OCI-LY3 (cell line): ENCODE measurements at regions not wholly inside any gene's neighbourhood (a gene's known extent, or its start where the extent isn't known, plus 50 kb on each side); places are given as distances from the start of the nearest gene placed in this dataset.

Source experiments
- H2AFZ ChIP-seq: fragments of 200-600, 300-600 bp; shearing (Covaris generic); 2 replicates; pipeline ENCODE4 v1.6.0; 2014; ENCODE audit warnings: antibody characterized with exemption, low read depth, low read length
- H3K27ac ChIP-seq: fragments of 200-600, 300-600 bp; sonication (generic); 2 replicates; pipeline ENCODE4 v1.5.1; 2014; ENCODE audit warnings: mild to moderate bottlenecking, low read length, moderate library complexity, mixed read lengths
- H3K27me3 ChIP-seq: fragments of 200-600, 300-600 bp; sonication (generic); 2 replicates; pipeline ENCODE4 v1.6.1; 2014; ENCODE audit warnings: low read depth, low read length, mixed read lengths
- H3K36me3 ChIP-seq: fragments of 200-600, 300-600 bp; sonication (generic); replicated peaks from 2 replicates; pipeline ENCODE3; 2014; ENCODE audit warnings: low read depth, low read length, mixed read lengths
- H3K4me1 ChIP-seq: fragments of 300-600, 200-600 bp; sonication (generic); 2 replicates; pipeline ENCODE4 v1.6.1; 2014; ENCODE audit warnings: low read length, mixed read lengths
- H3K4me2 ChIP-seq: fragments of 200-600, 300-600 bp; sonication (generic); 2 replicates; pipeline ENCODE4 v1.6.1; 2014; ENCODE audit warnings: low read length, mixed read lengths
- H3K4me3 ChIP-seq: fragments of 300-600, 200-600 bp; sonication (generic); 2 replicates; pipeline ENCODE4 v1.5.1; 2014; ENCODE audit warnings: antibody characterized with exemption, mild to moderate bottlenecking, low read length, moderate library complexity
- H3K79me2 ChIP-seq: fragments of 300-600, 200-600 bp; shearing (Covaris generic); 2 replicates; pipeline ENCODE4 v1.6.1; 2014; ENCODE audit warnings: mild to moderate bottlenecking, low read length, mixed read lengths
- H3K9ac ChIP-seq: fragments of 300-600, 200-600 bp; shearing (Covaris generic); 2 replicates; pipeline ENCODE4 v1.6.0; 2014; ENCODE audit warnings: mild to moderate bottlenecking, low read length, moderate library complexity
- H3K9me3 ChIP-seq: fragments of 200-600, 300-600 bp; shearing (Covaris generic); 2 replicates; pipeline ENCODE4 v1.6.1; 2014; ENCODE audit warnings: low read length, mixed read lengths; ENCODE audit not compliant: insufficient read depth
- H4K20me1 ChIP-seq: fragments of 200-600, 300-600 bp; sonication (generic); 2 replicates; pipeline ENCODE4 v1.6.1; 2016; ENCODE audit warnings: low read length, mixed read lengths; ENCODE audit not compliant: insufficient read depth
- CTCF ChIP-seq: fragments of 200-600, 300-600 bp; sonication (generic); IDR thresholded peaks from 2 replicates; pipeline ENCODE4 v1.5.1; 2014; ENCODE audit warnings: antibody characterized with exemption, low read length, low read depth
- EZH2phosphoT487 ChIP-seq: fragments of 200-600 bp; shearing (Covaris generic); IDR thresholded peaks from 2 replicates; pipeline ENCODE4 v1.6.1; 2018; ENCODE audit warnings: antibody characterized with exemption, mixed run types, low read depth

GRCh38 chr5:167557359-167557758, 734.1 kb upstream of the WWC1 start:
- no peak for TF ChIP-seq CTCF
- no peak overlapping the region for H3K4me2 ChIP-seq

GRCh38 chr5:167561796-167562195, 729.6 kb upstream of the WWC1 start:
- Histone ChIP-seq H3K36me3 (no peaks in the 10 kb centered on the region), H3K27me3 (0 out of 2 replicates have a peak, but pooled peaks cover 3% of the 10 kb centered on the region), H2AFZ (no peak overlapping the region), H3K4me3 (no peak overlapping the region), H3K4me2 (no peak overlapping the region), H3K27ac (no peak overlapping the region), H3K9me3 (no peaks in the 10 kb centered on the region), H4K20me1 (no peaks in the 10 kb centered on the region), H3K4me1 (no peaks in the 10 kb centered on the region), H3K79me2 (no peaks in the 10 kb centered on the region), H3K9ac (no peak overlapping the region)
- no peak for TF ChIP-seq CTCF
- no peak for TF ChIP-seq EZH2phosphoT487

More at GRCh38 chr5:167557359-167557758, 734.1 kb upstream of the WWC1 start:
- Histone ChIP-seq H3K27ac (no peak overlapping the region), H4K20me1 (no peaks in the 10 kb centered on the region), H3K9ac (no peak overlapping the region), H3K4me3 (no peak overlapping the region), H3K36me3 (no peaks in the 10 kb centered on the region), H3K9me3 (no peaks in the 10 kb centered on the region), H3K4me1 (no peaks in the 10 kb centered on the region), H2AFZ (no peak overlapping the region), H3K27me3 (no peaks in the 10 kb centered on the region), H3K79me2 (no peaks in the 10 kb centered on the region)

GRCh38 chr5:167564275-167564674, 727.2 kb upstream of the WWC1 start:
- Histone ChIP-seq H2AFZ (no peak overlapping the region), H3K79me2 (no peaks in the 10 kb centered on the region), H3K4me1 (no peaks in the 10 kb centered on the region), H3K9me3 (no peaks in the 10 kb centered on the region), H3K4me3 (no peak overlapping the region), H3K36me3 (no peaks in the 10 kb centered on the region), H3K27me3 (0 out of 2 replicates have a peak, but pooled peaks cover 3% of the 10 kb centered on the region), H3K9ac (no peak overlapping the region), H3K4me2 (no peak overlapping the region), H3K27ac (no peak overlapping the region), H4K20me1 (no peaks in the 10 kb centered on the region)
- no peak for TF ChIP-seq EZH2phosphoT487

DNA sequence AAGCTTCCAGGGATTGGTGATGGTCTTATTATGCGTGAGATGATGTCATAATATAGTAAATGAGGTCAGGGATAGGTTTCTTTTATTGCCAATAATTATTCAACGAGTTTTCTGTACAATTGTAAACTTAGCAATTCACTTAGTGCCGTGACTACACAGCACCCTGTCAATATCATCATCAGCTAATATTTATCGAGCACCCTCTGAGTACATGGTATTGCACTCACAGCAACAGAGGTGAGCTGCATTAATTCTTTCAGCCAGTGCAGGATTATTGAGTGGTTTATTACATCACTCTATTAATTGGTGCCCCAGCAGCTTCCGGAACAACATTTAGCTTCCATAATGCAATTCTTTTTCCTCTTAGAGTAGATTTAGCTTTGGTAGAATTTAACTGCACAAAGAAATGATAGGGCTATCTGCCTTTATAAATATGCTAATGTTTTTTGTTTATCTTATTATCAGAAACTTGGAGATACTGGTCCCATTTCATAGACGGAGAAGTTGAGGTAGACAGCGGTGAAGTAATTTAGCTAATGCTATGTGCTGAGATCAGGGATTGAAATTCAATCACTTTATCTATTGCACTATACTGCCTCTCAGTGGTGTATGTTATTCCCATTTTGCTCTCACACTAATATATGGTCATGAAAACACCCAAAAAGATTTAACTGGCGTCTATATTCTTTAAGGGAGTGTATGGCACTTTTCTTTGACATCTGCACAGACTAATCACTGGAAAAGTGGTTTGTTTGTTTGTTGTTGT, 726.1 kb upstream of the WWC1 start:
- H3K9me3 ChIP-seq, result no peaks in the 10 kb centered on the region
- no peaks in the 10 kb centered on the region for H4K20me1 ChIP-seq
- H2AFZ ChIP-seq, result no peak overlapping the region
- no peak overlapping the region for H3K4me2 ChIP-seq
- no peaks in the 10 kb centered on the region for H3K79me2 ChIP-seq
- H3K36me3 ChIP-seq, result no peaks in the 10 kb centered on the region
- H3K4me3 ChIP-seq, result no peak overlapping the region
- TF ChIP-seq EZH2phosphoT487 (no peak), CTCF (peak; percentile 34)
- H3K27ac ChIP-seq, result no peak overlapping the region
- no peak overlapping the region for H3K9ac ChIP-seq
- H3K27me3 ChIP-seq, result 0 out of 2 replicates have a peak, but pooled peaks cover 3% of the 10 kb centered on the region
- no peaks in the 10 kb centered on the region for H3K4me1 ChIP-seq
